GM12878 (cell line): ENCODE measurements at regions not wholly inside any gene's neighbourhood (a gene's known extent, or its start where the extent isn't known, plus 50 kb on each side); places are given as distances from the start of the nearest gene placed in this dataset.

Source experiments
- ATAC-seq: fragments of 200-7000 bp; cut with Tn5 transposase; 3 replicates; pipeline ENCODE4 v1.9.1; 2020; ENCODE audit warnings: mild to moderate bottlenecking, moderate library complexity
- BruUV-seq: library from RNA; stranded (reverse); fragments of 400-500 nt; replicated peaks from 2 replicates; lab custom pipeline; 2021; lab: Mats Ljungman, UMichigan
- CTCF ChIA-PET: fragments of 300-600 bp; sonication (Branson Sonifier 250); formaldehyde crosslinking; extraction: SDS; loops from one replicate; lab custom pipeline; 2021; ENCODE audit warnings: inconsistent platforms; lab: Yijun Ruan, JAX
- POLR2A ChIA-PET: fragments of 350-600 bp; formaldehyde crosslinking; extraction: SDS; loops from one replicate; lab custom pipeline; 2021; ENCODE audit warnings: inconsistent platforms; lab: Charles Lee
- RAD21 ChIA-PET: fragments of 300-600 bp; sonication (Branson Sonifier 250); formaldehyde crosslinking; loops from one replicate; lab custom pipeline; 2023; ENCODE audit warnings: antibody characterized with exemption; ENCODE audit not compliant: unreplicated experiment; lab: Charles Lee
- SMC1A ChIA-PET: fragments of 300-600 bp; sonication (Branson Sonifier 250); formaldehyde crosslinking; loops from one replicate; lab custom pipeline; 2023; ENCODE audit not compliant: unreplicated experiment, uncharacterized antibody; lab: Charles Lee
- DNase-seq: peaks from one replicate; pipeline ENCODE4 v3.0.0-alpha.2; 2011; ENCODE audit warnings: low read depth, low spot score
- FAIRE-seq: peaks from 3 replicates; lab custom pipeline; 2011; peaks lifted over from hg19 to GRCh38; lab: Jason Lieb, UNC
- H2AFZ ChIP-seq: 2 replicates; pipeline ENCODE4 v1.6.0; 2011; ENCODE audit warnings: low read depth, low read length, control low read depth; ENCODE audit not compliant: control insufficient read depth
- H3K27ac ChIP-seq: 2 replicates; pipeline ENCODE4 v1.5.1; 2011; ENCODE audit warnings: control low read depth; ENCODE audit not compliant: control insufficient read depth, insufficient read depth
- H3K27me3 ChIP-seq, 2 experiments: replicated peaks in 1 of 2; 2 replicates each; pipeline versions ENCODE4 v1.6.0 to v1.6.1; 2011; ENCODE audit warnings: low read length in 1 of 2; ENCODE audit not compliant: control insufficient read depth in 2 of 2, insufficient read depth in 2 of 2
- H3K36me3 ChIP-seq, 2 experiments: 2 replicates each; pipeline ENCODE4 v1.5.1; 2011; ENCODE audit warnings: low read length in 1 of 2; ENCODE audit not compliant: control insufficient read depth in 2 of 2, insufficient read depth in 2 of 2
- H3K4me1 ChIP-seq: 2 replicates; pipeline ENCODE4 v1.6.1; 2011; ENCODE audit warnings: mild to moderate bottlenecking, low read length, moderate library complexity, mixed read lengths; ENCODE audit not compliant: control insufficient read depth, insufficient read depth
- H3K4me2 ChIP-seq: 2 replicates; pipeline ENCODE4 v1.6.0; 2011; ENCODE audit warnings: control low read depth; ENCODE audit not compliant: control insufficient read depth, insufficient read depth
- H3K4me3 ChIP-seq: fragments of 200-600 bp; sonication (generic); 2 replicates; pipeline ENCODE4 v1.5.1; 2016
- H3K79me2 ChIP-seq: 2 replicates; pipeline ENCODE4 v1.6.0; 2011; ENCODE audit warnings: low read length; ENCODE audit not compliant: control insufficient read depth, insufficient read depth
- H3K9ac ChIP-seq: 2 replicates; pipeline ENCODE4 v1.8.0; 2011; ENCODE audit warnings: low read length, control low read depth, mixed read lengths; ENCODE audit not compliant: control insufficient read depth, insufficient read depth
- H3K9me3 ChIP-seq: replicated peaks from 3 replicates; pipeline ENCODE4 v1.5.1; 2011; ENCODE audit warnings: mild to moderate bottlenecking, low read length; ENCODE audit not compliant: control insufficient read depth, insufficient read depth
- H4K20me1 ChIP-seq: 2 replicates; pipeline ENCODE4 v1.6.0; 2011; ENCODE audit not compliant: control insufficient read depth, insufficient read depth
- FOS ChIP-seq: IDR thresholded peaks from 3 replicates; pipeline ENCODE4 v1.6.1; 2011; ENCODE audit warnings: borderline replicate concordance; ENCODE audit not compliant: insufficient read length; ENCODE audit errors: extremely low read depth
- HDGF ChIP-seq: fragments of 450-650 bp; IDR thresholded peaks from 2 replicates; pipeline ENCODE4 v1.6.1; 2016; ENCODE audit warnings: antibody characterized with exemption
- JUND ChIP-seq: IDR thresholded peaks from 2 replicates; pipeline ENCODE4 v1.6.1; 2012; ENCODE audit warnings: low read depth, mild to moderate bottlenecking, low read length, improper control_type of control experiment, moderate library complexity
- RAD21 ChIP-seq: IDR thresholded peaks from 2 replicates; pipeline ENCODE4 v1.6.1; 2011; ENCODE audit warnings: mild to moderate bottlenecking, low read depth, low read length, moderate library complexity; ENCODE audit not compliant: insufficient read depth
- WGBS: methylation state at CpG from one replicate; pipeline ENCODE4 v1.1.6; 2016; ENCODE audit warnings: low lambda C conversion rate; ENCODE audit not compliant: insufficient replicate concordance, insufficient coverage; ENCODE audit errors: missing lambda C conversion rate; 5-methylcytosine and 5-hydroxymethylcytosine counted together
- in situ Hi-C: fragments of 300-500 bp; cut with MboI; formaldehyde crosslinking; loops from 9 replicates; pipeline ENCODE4 v1.14.3; 2018; ENCODE audit warnings: mixed read lengths
- intact Hi-C: fragments of 100-400 bp; cut with micrococcal nuclease; formaldehyde crosslinking; loops from one replicate; pipeline ENCODE4 v1.14.2; 2022; ENCODE audit not compliant: unreplicated experiment
- TF ChIP-seq, protein P1 (sequence below): IDR thresholded peaks from 2 replicates; pipeline ENCODE4 v1.6.1; 2011; ENCODE audit warnings: borderline replicate concordance, low read depth, mild to moderate bottlenecking, moderate library complexity, low read length; ENCODE audit not compliant: insufficient read depth, poor library complexity, severe bottlenecking
- TF ChIP-seq, protein P2 (sequence below): IDR thresholded peaks from 2 replicates; pipeline ENCODE4 v1.6.1; 2012; ENCODE audit warnings: improper control_type of control experiment, low read depth, low read length; ENCODE audit not compliant: insufficient replicate concordance
- TF ChIP-seq, protein P3 (sequence below): IDR thresholded peaks from 2 replicates; pipeline ENCODE4 v1.6.1; 2012; ENCODE audit warnings: low read depth, low read length, improper control_type of control experiment

DNA sequence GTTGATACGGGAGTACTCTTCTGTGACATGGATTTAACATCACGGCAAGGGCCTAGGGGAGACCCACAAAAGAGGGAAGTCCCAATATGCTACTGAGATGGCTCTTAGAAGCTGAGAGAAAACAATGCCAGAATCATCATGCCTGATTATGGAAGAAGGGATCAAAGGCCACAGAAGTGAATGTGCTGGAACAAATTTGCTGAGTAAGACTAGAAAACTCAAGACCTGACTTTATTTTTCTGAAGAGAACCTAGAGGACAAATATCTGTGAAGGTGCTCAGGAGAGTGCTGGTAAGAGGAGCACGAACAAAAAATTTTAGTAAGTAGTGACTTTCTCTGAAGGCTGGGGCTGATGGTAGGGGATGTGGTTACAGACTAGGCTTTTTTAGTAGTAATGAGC lies 277.0 kb downstream of the ZEB1 start (continued):
- TF ChIP-seq, protein P1, sequence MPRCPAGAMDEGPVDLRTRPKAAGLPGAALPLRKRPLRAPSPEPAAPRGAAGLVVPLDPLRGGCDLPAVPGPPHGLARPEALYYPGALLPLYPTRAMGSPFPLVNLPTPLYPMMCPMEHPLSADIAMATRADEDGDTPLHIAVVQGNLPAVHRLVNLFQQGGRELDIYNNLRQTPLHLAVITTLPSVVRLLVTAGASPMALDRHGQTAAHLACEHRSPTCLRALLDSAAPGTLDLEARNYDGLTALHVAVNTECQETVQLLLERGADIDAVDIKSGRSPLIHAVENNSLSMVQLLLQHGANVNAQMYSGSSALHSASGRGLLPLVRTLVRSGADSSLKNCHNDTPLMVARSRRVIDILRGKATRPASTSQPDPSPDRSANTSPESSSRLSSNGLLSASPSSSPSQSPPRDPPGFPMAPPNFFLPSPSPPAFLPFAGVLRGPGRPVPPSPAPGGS = no peak
- TF ChIP-seq RAD21 = no peak
- TF ChIP-seq, protein P2, sequence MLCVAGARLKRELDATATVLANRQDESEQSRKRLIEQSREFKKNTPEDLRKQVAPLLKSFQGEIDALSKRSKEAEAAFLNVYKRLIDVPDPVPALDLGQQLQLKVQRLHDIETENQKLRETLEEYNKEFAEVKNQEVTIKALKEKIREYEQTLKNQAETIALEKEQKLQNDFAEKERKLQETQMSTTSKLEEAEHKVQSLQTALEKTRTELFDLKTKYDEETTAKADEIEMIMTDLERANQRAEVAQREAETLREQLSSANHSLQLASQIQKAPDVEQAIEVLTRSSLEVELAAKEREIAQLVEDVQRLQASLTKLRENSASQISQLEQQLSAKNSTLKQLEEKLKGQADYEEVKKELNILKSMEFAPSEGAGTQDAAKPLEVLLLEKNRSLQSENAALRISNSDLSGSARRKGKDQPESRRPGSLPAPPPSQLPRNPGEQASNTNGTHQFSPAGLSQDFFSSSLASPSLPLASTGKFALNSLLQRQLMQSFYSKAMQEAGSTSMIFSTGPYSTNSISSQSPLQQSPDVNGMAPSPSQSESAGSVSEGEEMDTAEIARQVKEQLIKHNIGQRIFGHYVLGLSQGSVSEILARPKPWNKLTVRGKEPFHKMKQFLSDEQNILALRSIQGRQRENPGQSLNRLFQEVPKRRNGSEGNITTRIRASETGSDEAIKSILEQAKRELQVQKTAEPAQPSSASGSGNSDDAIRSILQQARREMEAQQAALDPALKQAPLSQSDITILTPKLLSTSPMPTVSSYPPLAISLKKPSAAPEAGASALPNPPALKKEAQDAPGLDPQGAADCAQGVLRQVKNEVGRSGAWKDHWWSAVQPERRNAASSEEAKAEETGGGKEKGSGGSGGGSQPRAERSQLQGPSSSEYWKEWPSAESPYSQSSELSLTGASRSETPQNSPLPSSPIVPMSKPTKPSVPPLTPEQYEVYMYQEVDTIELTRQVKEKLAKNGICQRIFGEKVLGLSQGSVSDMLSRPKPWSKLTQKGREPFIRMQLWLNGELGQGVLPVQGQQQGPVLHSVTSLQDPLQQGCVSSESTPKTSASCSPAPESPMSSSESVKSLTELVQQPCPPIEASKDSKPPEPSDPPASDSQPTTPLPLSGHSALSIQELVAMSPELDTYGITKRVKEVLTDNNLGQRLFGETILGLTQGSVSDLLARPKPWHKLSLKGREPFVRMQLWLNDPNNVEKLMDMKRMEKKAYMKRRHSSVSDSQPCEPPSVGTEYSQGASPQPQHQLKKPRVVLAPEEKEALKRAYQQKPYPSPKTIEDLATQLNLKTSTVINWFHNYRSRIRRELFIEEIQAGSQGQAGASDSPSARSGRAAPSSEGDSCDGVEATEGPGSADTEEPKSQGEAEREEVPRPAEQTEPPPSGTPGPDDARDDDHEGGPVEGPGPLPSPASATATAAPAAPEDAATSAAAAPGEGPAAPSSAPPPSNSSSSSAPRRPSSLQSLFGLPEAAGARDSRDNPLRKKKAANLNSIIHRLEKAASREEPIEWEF = no peak
- no peak for TF ChIP-seq FOS
- TF ChIP-seq, all 136 proteins: peak for 0

DNA sequence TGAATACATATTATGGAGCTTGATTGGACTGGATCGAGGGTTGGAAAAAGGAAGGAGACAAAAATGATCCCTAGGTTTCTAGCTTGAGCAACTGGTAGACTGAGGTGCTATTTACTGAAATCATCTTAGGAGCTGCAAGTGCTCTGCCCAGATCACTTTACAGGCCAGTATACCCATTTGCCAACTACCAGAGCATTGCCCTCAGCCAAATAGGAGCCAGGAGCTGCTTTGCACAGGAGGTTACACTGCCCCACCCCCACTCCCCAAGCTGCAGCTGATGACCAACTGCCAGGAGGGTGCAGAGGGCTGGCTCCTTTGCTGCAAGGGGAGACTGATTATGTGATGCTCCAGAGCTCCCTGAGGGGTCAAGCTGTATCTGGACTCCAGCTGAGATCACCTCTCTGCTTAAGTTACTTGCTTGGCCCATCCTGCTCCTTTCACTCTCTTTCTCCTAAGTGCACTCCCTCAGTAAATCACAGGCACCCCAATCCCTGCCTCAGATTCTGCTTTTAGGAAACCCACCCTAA lies 275.4 kb downstream of the ZEB1 start:
- no peaks in the 10 kb centered on the region for H3K27me3 ChIP-seq
- FAIRE-seq (no peak), ATAC-seq (no peak), DNase-seq (no peak)
- H2AFZ ChIP-seq = no peak overlapping the region
- in situ Hi-C loops = no loop called here
- no TSS peak for BruUV-seq
- CTCF ChIA-PET = no interaction called here
- no peaks in the 10 kb centered on the region for H3K36me3 ChIP-seq
- peaks cover 8% of the 10 kb centered on the region for H3K4me1 ChIP-seq
- no peak overlapping the region for H3K27ac ChIP-seq
- H3K9me3 ChIP-seq = peaks cover 8% of the 10 kb centered on the region; the same call in 2 of the 3 replicates
- 29% methylated on average over 1 of the region's 1 CpG for WGBS
- no peaks in the 10 kb centered on the region for H3K79me2 ChIP-seq
- SMC1A ChIA-PET = interaction anchor here (0.8 to 0.9 kb wide), 2 partner anchors 19 to 136 kb away, joined by 3 to 4 read pairs; no protein-coding TSS in a partner anchor
- RAD21 ChIA-PET = no interaction called here
- no peak overlapping the region for H3K9ac ChIP-seq
- no peak overlapping the region for H3K4me3 ChIP-seq
- POLR2A ChIA-PET = interaction anchor here (0.6 kb wide), 1 partner anchor 677 kb away, joined by 5 read pairs; no protein-coding TSS in a partner anchor
- TF ChIP-seq HDGF (no peak), JUND (no peak)
- TF ChIP-seq, protein P3, sequence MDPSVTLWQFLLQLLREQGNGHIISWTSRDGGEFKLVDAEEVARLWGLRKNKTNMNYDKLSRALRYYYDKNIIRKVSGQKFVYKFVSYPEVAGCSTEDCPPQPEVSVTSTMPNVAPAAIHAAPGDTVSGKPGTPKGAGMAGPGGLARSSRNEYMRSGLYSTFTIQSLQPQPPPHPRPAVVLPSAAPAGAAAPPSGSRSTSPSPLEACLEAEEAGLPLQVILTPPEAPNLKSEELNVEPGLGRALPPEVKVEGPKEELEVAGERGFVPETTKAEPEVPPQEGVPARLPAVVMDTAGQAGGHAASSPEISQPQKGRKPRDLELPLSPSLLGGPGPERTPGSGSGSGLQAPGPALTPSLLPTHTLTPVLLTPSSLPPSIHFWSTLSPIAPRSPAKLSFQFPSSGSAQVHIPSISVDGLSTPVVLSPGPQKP = no peak
- intact Hi-C loops = no loop called here
- H4K20me1 ChIP-seq = no peaks in the 10 kb centered on the region
- no peak overlapping the region for H3K4me2 ChIP-seq
